ENCODE measurements at regions not wholly inside any gene's neighbourhood (a gene's known extent, or its start where the extent isn't known, plus 50 kb on each side); places are given as distances from the start of the nearest gene placed in this dataset.

DNA sequence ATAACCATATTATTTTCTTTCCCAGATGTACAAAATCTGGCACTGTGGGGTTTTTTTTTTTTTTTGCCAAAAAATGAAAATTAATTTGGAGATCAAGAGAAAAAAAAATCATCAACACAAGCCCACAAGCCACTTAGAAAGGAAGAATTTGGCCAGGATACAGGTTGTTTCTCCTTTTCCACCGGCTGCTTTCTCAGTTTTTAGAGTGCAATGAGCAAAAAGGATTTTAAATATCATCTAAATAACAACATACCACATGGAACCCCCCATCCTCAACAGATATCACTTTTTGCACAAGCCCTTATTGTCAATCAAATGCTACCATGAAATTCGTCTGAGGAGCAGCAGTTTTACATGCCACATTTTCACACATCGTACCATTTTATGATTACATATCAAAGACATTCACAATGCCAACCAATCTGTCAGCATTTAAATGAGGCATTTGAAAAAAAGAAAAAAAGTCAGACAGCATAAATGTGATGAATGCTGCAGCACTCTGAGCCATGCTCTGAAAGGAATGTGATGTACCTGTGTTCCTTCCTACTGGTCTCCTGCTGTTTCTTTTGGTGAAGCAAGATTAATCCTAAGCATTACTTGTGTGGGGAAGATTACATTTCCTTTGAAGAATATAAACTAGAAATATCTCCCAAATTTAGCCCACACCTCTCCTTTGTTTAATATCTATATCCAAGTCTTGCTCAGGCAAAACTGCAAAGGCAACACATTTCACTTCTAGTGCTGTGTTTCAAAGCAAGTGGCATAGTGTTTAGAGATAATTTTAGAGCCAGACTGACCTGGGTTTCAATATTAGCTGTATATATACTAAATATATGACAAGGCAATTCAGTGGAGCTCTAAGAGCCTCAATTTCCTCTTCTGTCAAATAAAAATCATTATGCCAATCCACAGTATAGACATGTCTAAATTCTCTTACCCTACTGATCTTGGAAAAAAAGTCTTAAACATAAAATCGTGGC, 391.3 kb downstream of the CMPK2 start:
- Histone ChIP-seq H4K20me1 (ENCODE audit: insufficient read depth) (no peaks in the 10 kb centered on the region; the same call in 1 of the 2 replicates), H3K27ac (no peak overlapping the region), H3K9me2 (ENCODE audit: insufficient read depth) (no peaks in the 10 kb centered on the region), H3F3A (ENCODE audit: insufficient read depth, low read depth) (no peaks in the 10 kb centered on the region), H3K9me3 (ENCODE audit: insufficient read depth, low read depth) (no peaks in the 10 kb centered on the region), H3K4me3 (no peak overlapping the region), H3K4me2 (no peak overlapping the region), H3K36me3 (ENCODE audit: low read depth) (no peaks in the 10 kb centered on the region), H3K27me3 (ENCODE audit: insufficient read depth, low read depth) (peaks cover 11% of the 10 kb centered on the region), H3K79me2 (ENCODE audit: low read depth) (no peaks in the 10 kb centered on the region), H2AFZ (no peak overlapping the region), H3K4me1 (replicated peaks; ENCODE audit: insufficient read depth) (no peaks in the 10 kb centered on the region)
- TF ChIP-seq EZH2 (IDR thresholded peaks at IDR 0.05; ENCODE audit: low read depth) (no peak), CTCF (conservative IDR thresholded peaks at IDR 0.05) (no peak)
- CTCF ChIA-PET = no interaction called here
- intact Hi-C loops (cut with micrococcal nuclease; ENCODE audit: unreplicated experiment) = no loop called here
- BruUV-seq (replicated peaks) = no TSS peak
- DNase-seq = no peak
- POLR2A ChIA-PET (ENCODE audit: unreplicated experiment) = no interaction called here

DNA sequence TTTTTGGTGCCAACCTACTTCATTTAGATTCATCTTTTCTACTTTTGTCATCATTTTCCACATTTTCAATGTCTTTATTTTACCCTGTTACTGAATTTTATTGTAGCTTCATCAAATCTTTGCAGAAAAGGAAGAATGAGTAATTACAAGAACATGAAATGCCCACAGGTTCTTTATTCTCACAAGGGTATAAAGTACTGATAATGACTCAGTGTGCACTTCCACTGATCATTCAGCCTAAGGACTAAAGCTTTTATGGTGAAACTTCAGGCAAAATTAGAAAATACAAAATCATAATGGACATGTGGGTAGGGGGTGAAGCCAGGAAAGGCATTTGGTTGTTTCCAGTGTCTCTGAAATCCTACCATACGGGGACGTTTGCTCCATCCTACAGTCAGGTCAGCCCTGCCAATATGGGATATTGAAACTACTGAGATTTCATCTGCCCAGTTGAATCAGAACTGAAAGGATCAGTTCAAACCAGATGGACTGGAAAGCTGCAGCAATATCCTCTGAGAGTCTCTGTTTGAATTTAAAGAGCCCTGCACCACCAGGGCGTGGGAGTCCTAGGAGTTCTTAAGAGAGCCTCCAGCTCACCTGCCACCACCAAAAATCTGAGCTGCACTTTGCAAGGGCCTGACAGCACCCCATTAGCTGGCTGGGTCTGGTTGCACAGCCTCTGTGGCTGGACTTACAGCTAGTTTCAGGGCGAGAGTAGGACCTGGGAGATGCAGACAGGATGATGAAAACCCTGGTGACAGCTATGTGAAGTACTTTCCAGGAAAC, 390.4 kb downstream of the CMPK2 start:
- no TSS peak for BruUV-seq (replicated peaks)
- no peak for TF ChIP-seq CTCF (conservative IDR thresholded peaks at IDR 0.05)
- no peak for TF ChIP-seq EZH2 (IDR thresholded peaks at IDR 0.05; ENCODE audit: low read depth)
- H3K4me3 ChIP-seq = no peak overlapping the region
- CTCF ChIA-PET = no interaction called here
- no peaks in the 10 kb centered on the region for H3K9me2 ChIP-seq (ENCODE audit: insufficient read depth)
- no peaks in the 10 kb centered on the region; the same call in 1 of the 2 replicates for H4K20me1 ChIP-seq (ENCODE audit: insufficient read depth)
- H3K4me1 ChIP-seq (replicated peaks; ENCODE audit: insufficient read depth) = no peaks in the 10 kb centered on the region
- intact Hi-C loops (cut with micrococcal nuclease; ENCODE audit: unreplicated experiment) = no loop called here
- no peaks in the 10 kb centered on the region for H3F3A ChIP-seq (ENCODE audit: insufficient read depth, low read depth)
- H2AFZ ChIP-seq = no peak overlapping the region
- H3K4me2 ChIP-seq = no peak overlapping the region
- POLR2A ChIA-PET (ENCODE audit: unreplicated experiment) = no interaction called here
- no peaks in the 10 kb centered on the region for H3K36me3 ChIP-seq (ENCODE audit: low read depth)
- DNase-seq = no peak
- peaks cover 11% of the 10 kb centered on the region for H3K27me3 ChIP-seq (ENCODE audit: insufficient read depth, low read depth)
- H3K9me3 ChIP-seq (ENCODE audit: insufficient read depth, low read depth) = no peaks in the 10 kb centered on the region
- H3K27ac ChIP-seq = no peak overlapping the region
- no peaks in the 10 kb centered on the region for H3K79me2 ChIP-seq (ENCODE audit: low read depth)

DNA sequence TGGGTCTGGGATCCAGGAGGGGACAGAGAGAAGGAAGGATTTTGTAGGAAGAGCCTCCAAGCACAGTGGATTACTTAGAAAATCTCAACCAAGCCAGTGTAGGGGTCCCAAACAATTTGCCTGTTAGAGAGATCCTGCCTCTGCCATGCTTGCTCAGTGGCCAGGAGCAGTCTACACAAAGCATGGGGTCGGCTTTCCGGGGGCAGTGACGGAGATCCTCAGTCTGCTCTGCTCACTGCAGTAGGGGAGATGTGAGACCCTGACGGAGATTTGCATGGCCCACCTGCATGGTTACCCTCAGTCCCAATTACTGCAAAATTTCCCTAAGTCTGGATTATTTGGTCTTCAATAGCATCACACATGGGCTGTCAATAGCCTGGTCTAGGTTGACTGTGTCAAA, 385.2 kb downstream of the CMPK2 start:
- H3K9me3 ChIP-seq (ENCODE audit: insufficient read depth, low read depth) = no peaks in the 10 kb centered on the region
- no peaks in the 10 kb centered on the region for H3F3A ChIP-seq (ENCODE audit: insufficient read depth, low read depth)
- H3K27me3 ChIP-seq (ENCODE audit: insufficient read depth, low read depth) = no peaks in the 10 kb centered on the region; the same call in 1 of the 2 replicates
- no peak overlapping the region for H2AFZ ChIP-seq
- no peak overlapping the region for H3K4me3 ChIP-seq
- no peak for TF ChIP-seq EZH2 (IDR thresholded peaks at IDR 0.05; ENCODE audit: low read depth)
- no peak for TF ChIP-seq CTCF (conservative IDR thresholded peaks at IDR 0.05)
- no peaks in the 10 kb centered on the region for H3K9me2 ChIP-seq (ENCODE audit: insufficient read depth)
- POLR2A ChIA-PET (ENCODE audit: unreplicated experiment) = no interaction called here
- CTCF ChIA-PET = no interaction called here
- no peaks in the 10 kb centered on the region for H3K4me1 ChIP-seq (replicated peaks; ENCODE audit: insufficient read depth)
- H3K27ac ChIP-seq = no peak overlapping the region
- no peaks in the 10 kb centered on the region for H3K79me2 ChIP-seq (ENCODE audit: low read depth)
- no peaks in the 10 kb centered on the region for H3K36me3 ChIP-seq (ENCODE audit: low read depth)
- H3K4me2 ChIP-seq = no peak overlapping the region
- intact Hi-C loops (cut with micrococcal nuclease; ENCODE audit: unreplicated experiment) = no loop called here
- DNase-seq = no peak
- no peaks in the 10 kb centered on the region; the same call in 1 of the 2 replicates for H4K20me1 ChIP-seq (ENCODE audit: insufficient read depth)
- BruUV-seq (replicated peaks) = no TSS peak

All from PC-9 (cell line).